HEK293 (cell line): ENCODE measurements at regions not wholly inside any gene's neighbourhood (a gene's known extent, or its start where the extent isn't known, plus 50 kb on each side); places are given as distances from the start of the nearest gene placed in this dataset.

Source experiments
- CTCF ChIA-PET: fragments of 350-600 bp; formaldehyde crosslinking; extraction: SDS; loops from one replicate; lab custom pipeline; 2021; ENCODE audit warnings: antibody characterized with exemption; lab: Yijun Ruan, JAX
- POLR2A ChIA-PET: fragments of 300-600 bp; formaldehyde crosslinking; extraction: SDS; loops from one replicate; lab custom pipeline; 2020; ENCODE audit warnings: antibody characterized with exemption, inconsistent platforms; lab: Yijun Ruan, JAX
- H3K27ac ChIP-seq: fragments of 200-500 bp; sonication (Bioruptor generic); 2 replicates; pipeline ENCODE4 v1.5.1; 2014; ENCODE audit warnings: low read depth, low read length, control low read depth, inconsistent platforms; ENCODE audit errors: extremely low read depth
- H3K36me3 ChIP-seq, 2 experiments: fragments of 200-500 bp in 1 of 2; sonication (Bioruptor generic) in 1 of 2; 1 replicate in 1 of 2; 2 replicates in 1 of 2; pipeline ENCODE4 v1.5.1; 2014 to 2017; ENCODE audit warnings: inconsistent platforms in 2 of 2, low read length in 2 of 2; ENCODE audit not compliant: control insufficient read depth in 2 of 2, insufficient read depth in 1 of 2
- H3K4me1 ChIP-seq: fragments of 200-500 bp; sonication (Bioruptor generic); 2 replicates; pipeline ENCODE4 v1.5.1; 2014; ENCODE audit warnings: mild to moderate bottlenecking, low read length, inconsistent platforms; ENCODE audit not compliant: control insufficient read depth, insufficient read depth
- H3K4me3 ChIP-seq: 2 replicates; pipeline ENCODE4 v1.5.1; 2011; ENCODE audit warnings: low read depth, mild to moderate bottlenecking, control low read depth, low read length, moderate library complexity
- H3K9me3 ChIP-seq: fragments of 200-500 bp; sonication (Bioruptor generic); 2 replicates; pipeline ENCODE4 v1.5.1; 2014; ENCODE audit warnings: low read depth, low read length, inconsistent platforms; ENCODE audit not compliant: control insufficient read depth, insufficient read depth
- REPIN1 ChIP-seq: fragments of 450-650 bp; formaldehyde crosslinking; IDR thresholded peaks from 2 replicates; pipeline ENCODE4 v1.5.1; 2017; ENCODE audit warnings: missing biosample characterization, missing genetic modification characterization, low read depth
- SALL2 ChIP-seq: fragments of 450-650 bp; formaldehyde crosslinking; IDR thresholded peaks from 2 replicates; pipeline ENCODE4 v1.5.0; 2017; ENCODE audit warnings: missing biosample characterization, mild to moderate bottlenecking, missing genetic modification characterization, borderline replicate concordance
- SP7 ChIP-seq: fragments of 450-650 bp; formaldehyde crosslinking; IDR thresholded peaks from 2 replicates; pipeline ENCODE4 v1.5.1; 2016; ENCODE audit warnings: missing biosample characterization, missing genetic modification characterization
- TRIM28 ChIP-seq: IDR thresholded peaks from 2 replicates; pipeline ENCODE4 v1.6.1; 2011; ENCODE audit warnings: low read length, control low read depth, borderline replicate concordance
- ZFP3 ChIP-seq: fragments of 450-650 bp; formaldehyde crosslinking; IDR thresholded peaks from 2 replicates; pipeline ENCODE4 v1.5.1; 2016; ENCODE audit warnings: low read depth, missing biosample characterization, missing genetic modification characterization
- ZNF114 ChIP-seq: fragments of 450-650 bp; formaldehyde crosslinking; IDR thresholded peaks from 2 replicates; pipeline ENCODE4 v1.5.0; 2017; ENCODE audit warnings: missing biosample characterization, missing genetic modification characterization
- ZNF148 ChIP-seq: fragments of 450-650 bp; formaldehyde crosslinking; IDR thresholded peaks from 2 replicates; pipeline ENCODE4 v1.5.0; 2017; ENCODE audit warnings: missing biosample characterization, missing genetic modification characterization, borderline replicate concordance
- ZNF174 ChIP-seq: fragments of 450-650 bp; formaldehyde crosslinking; IDR thresholded peaks from 2 replicates; pipeline ENCODE4 v1.5.0; 2017; ENCODE audit warnings: missing biosample characterization, mild to moderate bottlenecking, missing genetic modification characterization
- ZNF548 ChIP-seq: fragments of 450-650 bp; formaldehyde crosslinking; IDR thresholded peaks from 2 replicates; pipeline ENCODE4 v1.5.1; 2016; ENCODE audit warnings: missing biosample characterization, missing genetic modification characterization
- ZNF560 ChIP-seq: fragments of 450-650 bp; formaldehyde crosslinking; IDR thresholded peaks from 2 replicates; pipeline ENCODE4 v1.5.1; 2017; ENCODE audit warnings: missing biosample characterization, missing genetic modification characterization, borderline replicate concordance
- ZNF610 ChIP-seq: fragments of 450-650 bp; formaldehyde crosslinking; IDR thresholded peaks from 2 replicates; pipeline ENCODE4 v1.5.1; 2016; ENCODE audit warnings: missing biosample characterization, missing genetic modification characterization, borderline replicate concordance
- ZNF707 ChIP-seq: fragments of 450-650 bp; formaldehyde crosslinking; IDR thresholded peaks from 2 replicates; pipeline ENCODE4 v1.5.1; 2016; ENCODE audit warnings: missing biosample characterization, missing genetic modification characterization
- ZNF768 ChIP-seq: fragments of 450-650 bp; formaldehyde crosslinking; IDR thresholded peaks from 2 replicates; pipeline ENCODE4 v1.5.1; 2018; ENCODE audit warnings: missing biosample characterization, mild to moderate bottlenecking, missing genetic modification characterization
- ZNF777 ChIP-seq: fragments of 450-650 bp; formaldehyde crosslinking; IDR thresholded peaks from 2 replicates; pipeline ENCODE4 v1.5.1; 2017; ENCODE audit warnings: missing biosample characterization, missing genetic modification characterization, borderline replicate concordance
- ZSCAN18 ChIP-seq: fragments of 450-650 bp; formaldehyde crosslinking; IDR thresholded peaks from 2 replicates; pipeline ENCODE4 v1.5.1; 2016; ENCODE audit warnings: missing biosample characterization, missing genetic modification characterization
- ZSCAN23 ChIP-seq: fragments of 450-650 bp; formaldehyde crosslinking; IDR thresholded peaks from 2 replicates; pipeline ENCODE4 v1.5.1; 2016; ENCODE audit warnings: missing biosample characterization, missing genetic modification characterization
- TF ChIP-seq, protein P1 (sequence below): fragments of 450-650 bp; formaldehyde crosslinking; IDR thresholded peaks from 2 replicates; pipeline ENCODE4 v1.5.1; 2016; ENCODE audit warnings: missing biosample characterization, missing genetic modification characterization

- H3K4me3 ChIP-seq: no peak overlapping the region
- no peaks in the 10 kb centered on the region for H3K9me3 ChIP-seq
- ChIA-PET POLR2A (no interaction called here), CTCF (no interaction called here)
- no peaks in the 10 kb centered on the region for H3K4me1 ChIP-seq
- H3K27ac ChIP-seq: no peak overlapping the region
- TF ChIP-seq ZNF707 (tag by site-specific recombination) (no peak), REPIN1 (tag by site-specific recombination) (no peak), ZNF114 (tag by site-specific recombination) (no peak), ZSCAN18 (tag by site-specific recombination) (no peak), ZSCAN23 (tag by site-specific recombination) (no peak), ZFP3 (tag by site-specific recombination) (no peak), TRIM28 (no peak), ZNF148 (tag by site-specific recombination) (no peak)
- no peaks in the 10 kb centered on the region for H3K36me3 ChIP-seq
Measured at GRCh38 chr2:103660519-103660918, 898.7 kb downstream of the TMEM182 start.

DNA sequence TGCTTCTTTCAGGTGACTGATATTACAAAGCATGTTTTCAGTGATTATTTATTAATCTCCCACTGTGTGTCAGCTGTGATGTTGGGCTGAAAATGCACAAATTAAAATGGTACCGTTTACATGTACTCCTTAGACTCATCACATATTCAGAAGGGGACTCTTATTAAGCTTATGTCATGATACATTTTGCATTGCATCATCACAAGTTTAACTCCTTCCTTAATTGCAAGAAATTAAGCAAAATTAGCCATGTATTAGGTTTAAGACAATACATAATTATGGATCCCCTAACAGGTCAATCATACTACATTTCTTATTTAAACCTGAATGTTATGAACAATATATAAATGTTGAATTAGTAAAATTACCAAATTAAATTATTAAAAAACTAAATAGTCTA is 899.1 kb downstream of the TMEM182 start:
- Histone ChIP-seq H3K9me3 (no peaks in the 10 kb centered on the region), H3K4me1 (no peaks in the 10 kb centered on the region)
- TF ChIP-seq ZNF768 (tag by site-specific recombination) (no peak), SALL2 (tag by site-specific recombination) (no peak), ZNF548 (tag by site-specific recombination) (no peak), SP7 (no peak), ZNF174 (tag by site-specific recombination) (no peak), ZNF560 (tag by site-specific recombination) (no peak), ZNF610 (tag by site-specific recombination) (no peak), ZNF777 (tag by site-specific recombination) (no peak)
- TF ChIP-seq, protein P1, sequence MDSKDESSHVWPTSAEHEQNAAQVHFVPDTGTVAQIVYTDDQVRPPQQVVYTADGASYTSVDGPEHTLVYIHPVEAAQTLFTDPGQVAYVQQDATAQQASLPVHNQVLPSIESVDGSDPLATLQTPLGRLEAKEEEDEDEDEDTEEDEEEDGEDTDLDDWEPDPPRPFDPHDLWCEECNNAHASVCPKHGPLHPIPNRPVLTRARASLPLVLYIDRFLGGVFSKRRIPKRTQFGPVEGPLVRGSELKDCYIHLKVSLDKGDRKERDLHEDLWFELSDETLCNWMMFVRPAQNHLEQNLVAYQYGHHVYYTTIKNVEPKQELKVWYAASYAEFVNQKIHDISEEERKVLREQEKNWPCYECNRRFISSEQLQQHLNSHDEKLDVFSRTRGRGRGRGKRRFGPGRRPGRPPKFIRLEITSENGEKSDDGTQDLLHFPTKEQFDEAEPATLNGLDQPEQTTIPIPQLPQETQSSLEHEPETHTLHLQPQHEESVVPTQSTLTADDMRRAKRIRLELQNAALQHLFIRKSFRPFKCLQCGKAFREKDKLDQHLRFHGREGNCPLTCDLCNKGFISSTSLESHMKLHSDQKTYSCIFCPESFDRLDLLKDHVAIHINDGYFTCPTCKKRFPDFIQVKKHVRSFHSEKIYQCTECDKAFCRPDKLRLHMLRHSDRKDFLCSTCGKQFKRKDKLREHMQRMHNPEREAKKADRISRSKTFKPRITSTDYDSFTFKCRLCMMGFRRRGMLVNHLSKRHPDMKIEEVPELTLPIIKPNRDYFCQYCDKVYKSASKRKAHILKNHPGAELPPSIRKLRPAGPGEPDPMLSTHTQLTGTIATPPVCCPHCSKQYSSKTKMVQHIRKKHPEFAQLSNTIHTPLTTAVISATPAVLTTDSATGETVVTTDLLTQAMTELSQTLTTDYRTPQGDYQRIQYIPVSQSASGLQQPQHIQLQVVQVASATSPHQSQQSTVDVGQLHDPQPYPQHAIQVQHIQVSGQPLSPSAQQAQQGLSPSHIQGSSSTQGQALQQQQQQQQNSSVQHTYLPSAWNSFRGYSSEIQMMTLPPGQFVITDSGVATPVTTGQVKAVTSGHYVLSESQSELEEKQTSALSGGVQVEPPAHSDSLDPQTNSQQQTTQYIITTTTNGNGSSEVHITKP (tag by site-specific recombination): no peak
- TF ChIP-seq, all 188 proteins: peak for 0
- no peaks in the 10 kb centered on the region for H3K36me3 ChIP-seq
- CTCF ChIA-PET: no interaction called here
- H3K4me3 ChIP-seq: no peak overlapping the region
- H3K27ac ChIP-seq: no peak overlapping the region
- POLR2A ChIA-PET: no interaction called here
